ENCODE measurements at regions not wholly inside any gene's neighbourhood (a gene's known extent, or its start where the extent isn't known, plus 50 kb on each side); places are given as distances from the start of the nearest gene placed in this dataset.

GRCh38 chr5:4513381-4513780, 626.7 kb upstream of the ADAMTS16 start:
- intact Hi-C loops (cut with micrococcal nuclease; ENCODE audit: unreplicated experiment) = no loop called here
- TF ChIP-seq, protein P1, sequence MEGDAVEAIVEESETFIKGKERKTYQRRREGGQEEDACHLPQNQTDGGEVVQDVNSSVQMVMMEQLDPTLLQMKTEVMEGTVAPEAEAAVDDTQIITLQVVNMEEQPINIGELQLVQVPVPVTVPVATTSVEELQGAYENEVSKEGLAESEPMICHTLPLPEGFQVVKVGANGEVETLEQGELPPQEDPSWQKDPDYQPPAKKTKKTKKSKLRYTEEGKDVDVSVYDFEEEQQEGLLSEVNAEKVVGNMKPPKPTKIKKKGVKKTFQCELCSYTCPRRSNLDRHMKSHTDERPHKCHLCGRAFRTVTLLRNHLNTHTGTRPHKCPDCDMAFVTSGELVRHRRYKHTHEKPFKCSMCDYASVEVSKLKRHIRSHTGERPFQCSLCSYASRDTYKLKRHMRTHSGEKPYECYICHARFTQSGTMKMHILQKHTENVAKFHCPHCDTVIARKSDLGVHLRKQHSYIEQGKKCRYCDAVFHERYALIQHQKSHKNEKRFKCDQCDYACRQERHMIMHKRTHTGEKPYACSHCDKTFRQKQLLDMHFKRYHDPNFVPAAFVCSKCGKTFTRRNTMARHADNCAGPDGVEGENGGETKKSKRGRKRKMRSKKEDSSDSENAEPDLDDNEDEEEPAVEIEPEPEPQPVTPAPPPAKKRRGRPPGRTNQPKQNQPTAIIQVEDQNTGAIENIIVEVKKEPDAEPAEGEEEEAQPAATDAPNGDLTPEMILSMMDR (IDR thresholded peaks at IDR 0.05; ENCODE audit: unreplicated experiment) = no peak

GRCh38 chr5:4514067-4514648, 626.0 kb upstream of the ADAMTS16 start:
- Mint-ChIP-seq H3K27me3 (ENCODE audit: unreplicated experiment) (no peaks in the 10 kb centered on the region), H3K4me1 (ENCODE audit: low read depth, unreplicated experiment) (no peaks in the 10 kb centered on the region), H3K27ac (ENCODE audit: unreplicated experiment) (no peak overlapping the region), H3K9me3 (ENCODE audit: low read depth, unreplicated experiment) (peaks cover 29% of the 10 kb centered on the region), H3K4me3 (ENCODE audit: low read depth, unreplicated experiment) (no peak overlapping the region), H3K36me3 (ENCODE audit: insufficient read depth, unreplicated experiment) (no peaks in the 10 kb centered on the region)
- DNase-seq = no peak
- CTCF ChIA-PET = no interaction called here
- intact Hi-C loops (cut with micrococcal nuclease; ENCODE audit: unreplicated experiment) = no loop called here
- BruUV-seq (replicated peaks) = no TSS peak
- TF ChIP-seq, protein P1 (IDR thresholded peaks at IDR 0.05; ENCODE audit: unreplicated experiment) = no peak

More at GRCh38 chr5:4513381-4513780, 626.7 kb upstream of the ADAMTS16 start:
- Mint-ChIP-seq H3K36me3 (ENCODE audit: insufficient read depth, unreplicated experiment) (no peaks in the 10 kb centered on the region), H3K4me1 (ENCODE audit: low read depth, unreplicated experiment) (no peaks in the 10 kb centered on the region), H3K27me3 (ENCODE audit: unreplicated experiment) (no peaks in the 10 kb centered on the region), H3K4me3 (ENCODE audit: low read depth, unreplicated experiment) (no peak overlapping the region), H3K27ac (ENCODE audit: unreplicated experiment) (no peak overlapping the region), H3K9me3 (ENCODE audit: low read depth, unreplicated experiment) (peaks cover 26% of the 10 kb centered on the region)
- CTCF ChIA-PET = no interaction called here
- no TSS peak for BruUV-seq (replicated peaks)
- no peak for DNase-seq

DNA sequence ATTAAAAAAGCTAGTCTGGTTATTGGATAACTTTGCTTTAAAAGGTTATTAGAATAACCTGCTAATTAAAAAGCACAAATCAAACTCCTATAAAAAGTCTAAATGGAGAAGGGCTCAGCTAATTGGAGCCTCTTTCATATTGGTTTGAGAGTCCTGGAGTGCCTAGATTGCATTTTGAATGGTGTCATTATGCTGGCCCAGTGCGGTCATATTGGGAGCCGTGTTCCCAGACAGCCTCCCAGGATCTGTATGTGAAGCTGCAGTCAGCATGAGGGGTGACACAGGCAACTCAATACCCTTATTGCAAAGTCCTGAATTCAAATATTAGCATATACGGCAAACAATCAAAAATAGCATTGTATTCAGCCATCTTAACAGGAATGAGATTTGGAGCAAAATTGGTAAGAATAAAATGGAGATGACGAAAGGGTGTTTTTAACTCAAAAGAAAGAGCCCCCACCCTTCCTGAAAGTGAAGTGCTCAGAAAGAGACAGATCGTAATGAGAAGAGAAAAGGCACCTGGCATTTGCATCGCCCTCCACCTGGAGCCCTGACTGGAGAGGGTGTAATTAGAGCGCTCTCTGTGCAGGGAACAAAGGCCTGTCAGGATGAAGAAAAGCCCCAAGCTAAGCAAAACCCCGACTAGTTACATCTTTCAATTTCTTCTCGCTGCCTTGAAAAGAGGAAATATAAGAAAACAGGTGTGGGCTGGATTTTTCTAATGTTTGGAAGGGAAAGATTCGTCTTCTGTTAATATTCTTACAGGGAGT, 621.0 kb upstream of the ADAMTS16 start:
- no TSS peak for BruUV-seq (replicated peaks)
- H3K4me3 Mint-ChIP-seq (ENCODE audit: low read depth, unreplicated experiment) = no peak overlapping the region
- no peak for DNase-seq
- no peaks in the 10 kb centered on the region for H3K27me3 Mint-ChIP-seq (ENCODE audit: unreplicated experiment)
- H3K4me1 Mint-ChIP-seq (ENCODE audit: low read depth, unreplicated experiment) = no peaks in the 10 kb centered on the region
- TF ChIP-seq, protein P1 (IDR thresholded peaks at IDR 0.05; ENCODE audit: unreplicated experiment) = no peak
- no peak overlapping the region for H3K27ac Mint-ChIP-seq (ENCODE audit: unreplicated experiment)
- peaks cover 33% of the 10 kb centered on the region for H3K9me3 Mint-ChIP-seq (ENCODE audit: low read depth, unreplicated experiment)
- intact Hi-C loops (cut with micrococcal nuclease; ENCODE audit: unreplicated experiment) = no loop called here
- no peaks in the 10 kb centered on the region for H3K36me3 Mint-ChIP-seq (ENCODE audit: insufficient read depth, unreplicated experiment)
- CTCF ChIA-PET = interaction anchor here (0.5 kb wide), 1 partner anchor 1991 kb away, joined by 3 read pairs; no protein-coding TSS in a partner anchor

- no peak for DNase-seq
- intact Hi-C loops (cut with micrococcal nuclease; ENCODE audit: unreplicated experiment) = no loop called here
- no peak overlapping the region for H3K4me3 Mint-ChIP-seq (ENCODE audit: low read depth, unreplicated experiment)
- peaks cover 24% of the 10 kb centered on the region for H3K9me3 Mint-ChIP-seq (ENCODE audit: low read depth, unreplicated experiment)
- TF ChIP-seq, protein P1 (IDR thresholded peaks at IDR 0.05; ENCODE audit: unreplicated experiment) = no peak
- H3K27ac Mint-ChIP-seq (ENCODE audit: unreplicated experiment) = no peak overlapping the region
- H3K36me3 Mint-ChIP-seq (ENCODE audit: insufficient read depth, unreplicated experiment) = no peaks in the 10 kb centered on the region
- no peaks in the 10 kb centered on the region for H3K4me1 Mint-ChIP-seq (ENCODE audit: low read depth, unreplicated experiment)
- BruUV-seq (replicated peaks) = no TSS peak
- H3K27me3 Mint-ChIP-seq (ENCODE audit: unreplicated experiment) = no peaks in the 10 kb centered on the region
- CTCF ChIA-PET = no interaction called here
These were observed 619.6 kb upstream of the ADAMTS16 start for GRCh38 chr5:4520559-4520958.
